Gastrocnemius medialis (tissue), 4 donors: ENCODE measurements at regions not wholly inside any gene's neighbourhood (a gene's known extent, or its start where the extent isn't known, plus 50 kb on each side); places are given as distances from the start of the nearest gene placed in this dataset.

Source experiments
- ATAC-seq, 2 donors: fragments of 150-250 bp; one replicate each; pipeline ENCODE4 v1.9.1; 2016
- DNase-seq, 2 donors: peaks; one replicate each; pipeline ENCODE4 v3.0.0-alpha.2; 2019
- H3K27ac ChIP-seq, 4 donors: fragments of 200-600 bp; sonication (generic); 1 replicate in 1 of 4; 2 replicates in 3 of 4; pipeline ENCODE4 v1.5.1; 2016 to 2018; ENCODE audit warnings: mild to moderate bottlenecking in 2 of 4, moderate library complexity in 1 of 4
- H3K27me3 ChIP-seq, 3 donors: fragments of 200-600 bp; sonication (generic) in 2 of 3; 1 replicate in 1 of 3; 2 replicates in 2 of 3; pipeline versions ENCODE4 v1.5.1 to v1.6.0; 2016 to 2019; ENCODE audit warnings: mild to moderate bottlenecking in 1 of 3, moderate library complexity in 1 of 3
- H3K36me3 ChIP-seq, 2 donors: fragments of 200-600 bp; sonication (generic) in 1 of 2; one replicate each; pipeline ENCODE4 v1.5.1; 2017 to 2018
- H3K4me1 ChIP-seq, 2 donors: fragments of 200-600 bp; sonication (generic) in 1 of 2; one replicate each; pipeline ENCODE4 v1.5.1; 2016 to 2017; ENCODE audit warnings: mild to moderate bottlenecking in 2 of 2
- H3K4me3 ChIP-seq, 4 donors: fragments of 200-600 bp; sonication (generic) in 3 of 4; 1 replicate in 1 of 4; 2 replicates in 3 of 4; pipeline ENCODE4 v1.5.1; 2016 to 2019; ENCODE audit warnings: mild to moderate bottlenecking in 2 of 4
- H3K9me3 ChIP-seq, 3 donors: fragments of 200-600 bp; sonication (generic) in 2 of 3; 1 replicate in 1 of 3; 2 replicates in 2 of 3; pipeline ENCODE4 v1.5.1; 2016 to 2019
- POLR2A ChIP-seq, 2 donors: fragments of 450-650 bp; IDR thresholded peaks; one replicate each; pipeline ENCODE4 v1.6.1; 2017; ENCODE audit warnings: antibody characterized with exemption in 2 of 2, mild to moderate bottlenecking in 2 of 2, moderate library complexity in 2 of 2
- in situ Hi-C, 4 donors: fragments of 200-750 bp; cut with MboI; loops; one replicate each; pipeline versions ENCODE4 v1.15.0 to v1.8.0; 2017; ENCODE audit warnings: low sequenced_read_pairs in 4 of 4
- intact Hi-C: fragments of 100-400 bp; cut with DNase I; formaldehyde crosslinking; loops from one replicate; pipeline ENCODE4 v1.15.1; 2023; ENCODE audit warnings: low total_unique reads
- TF ChIP-seq, protein P1 (sequence below), 5 experiments: fragments of 450-650 bp in 3 of 5; fragments of 200-600 bp in 2 of 5; sonication (generic) in 2 of 5; IDR thresholded peaks in 4 of 5; conservative IDR thresholded peaks in 1 of 5; 1 replicate in 4 of 5; 2 replicates in 1 of 5; pipeline ENCODE4 v1.5.1; 2016 to 2019; ENCODE audit warnings: antibody characterized with exemption in 5 of 5, mild to moderate bottlenecking in 3 of 5, moderate library complexity in 3 of 5

DNA sequence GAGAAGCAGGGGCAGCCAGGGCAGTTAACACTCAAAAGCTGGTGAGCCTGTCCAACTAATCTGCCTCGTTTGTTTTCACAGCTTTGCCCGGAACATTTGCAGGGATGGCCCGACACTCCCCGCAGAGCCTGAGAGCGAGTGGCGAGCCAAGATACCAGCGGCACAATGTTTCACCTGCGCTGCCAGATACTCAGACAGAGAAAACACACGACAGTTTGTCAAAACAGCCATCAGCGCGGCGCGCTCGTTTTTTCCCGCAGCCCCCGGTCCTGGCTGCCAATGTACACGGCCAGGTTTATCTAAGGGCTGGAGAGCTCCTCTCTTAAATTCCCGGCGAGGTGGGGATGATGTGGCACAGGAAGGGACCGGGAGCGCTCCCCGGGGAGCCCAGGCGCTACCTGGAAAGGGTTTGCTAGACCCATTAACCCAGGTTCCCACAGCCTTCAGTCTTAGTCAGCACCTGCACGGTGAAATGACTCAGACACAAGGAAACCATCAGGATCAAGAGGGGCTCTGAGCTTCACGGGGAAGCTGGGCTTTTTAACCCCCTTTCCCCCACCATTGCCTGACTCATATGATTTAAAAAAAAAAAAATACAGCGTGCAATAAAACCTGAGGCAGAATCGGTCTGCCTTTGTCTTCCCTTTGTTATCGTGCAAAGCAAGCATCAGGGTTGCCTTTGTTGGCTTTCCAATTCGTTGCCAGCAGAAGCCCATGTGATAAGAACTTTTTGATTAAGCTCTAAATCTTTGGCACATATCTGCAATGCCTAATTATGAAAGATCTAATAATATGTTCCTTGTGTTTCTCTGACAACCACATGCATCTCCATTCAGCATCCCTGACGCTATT, 186.2 kb downstream of the EFNB2 start:
- peak overlapping the region; percentile 18 to 34 (median 26) for H3K4me3 ChIP-seq
- TF ChIP-seq POLR2A (IDR thresholded peaks at IDR 0.05) = no peak
- TF ChIP-seq, protein P1, sequence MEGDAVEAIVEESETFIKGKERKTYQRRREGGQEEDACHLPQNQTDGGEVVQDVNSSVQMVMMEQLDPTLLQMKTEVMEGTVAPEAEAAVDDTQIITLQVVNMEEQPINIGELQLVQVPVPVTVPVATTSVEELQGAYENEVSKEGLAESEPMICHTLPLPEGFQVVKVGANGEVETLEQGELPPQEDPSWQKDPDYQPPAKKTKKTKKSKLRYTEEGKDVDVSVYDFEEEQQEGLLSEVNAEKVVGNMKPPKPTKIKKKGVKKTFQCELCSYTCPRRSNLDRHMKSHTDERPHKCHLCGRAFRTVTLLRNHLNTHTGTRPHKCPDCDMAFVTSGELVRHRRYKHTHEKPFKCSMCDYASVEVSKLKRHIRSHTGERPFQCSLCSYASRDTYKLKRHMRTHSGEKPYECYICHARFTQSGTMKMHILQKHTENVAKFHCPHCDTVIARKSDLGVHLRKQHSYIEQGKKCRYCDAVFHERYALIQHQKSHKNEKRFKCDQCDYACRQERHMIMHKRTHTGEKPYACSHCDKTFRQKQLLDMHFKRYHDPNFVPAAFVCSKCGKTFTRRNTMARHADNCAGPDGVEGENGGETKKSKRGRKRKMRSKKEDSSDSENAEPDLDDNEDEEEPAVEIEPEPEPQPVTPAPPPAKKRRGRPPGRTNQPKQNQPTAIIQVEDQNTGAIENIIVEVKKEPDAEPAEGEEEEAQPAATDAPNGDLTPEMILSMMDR (IDR thresholded peaks at IDR 0.05 in 4 of 5, conservative IDR thresholded peaks at IDR 0.05 in 1 of 5) = no peak
- DNase-seq (no peak), ATAC-seq (no peak)
- intact Hi-C loops (no loop called here), in situ Hi-C loops (no loop called here)
- no peaks in the 10 kb centered on the region for H3K9me3 ChIP-seq
- peaks cover 6 to 23% (median 23%) of the 10 kb centered on the region in 3 donors for H3K27me3 ChIP-seq
- H3K4me1 ChIP-seq = no peaks in the 10 kb centered on the region
- no peak overlapping the region for H3K27ac ChIP-seq
- no peaks in the 10 kb centered on the region for H3K36me3 ChIP-seq

DNA sequence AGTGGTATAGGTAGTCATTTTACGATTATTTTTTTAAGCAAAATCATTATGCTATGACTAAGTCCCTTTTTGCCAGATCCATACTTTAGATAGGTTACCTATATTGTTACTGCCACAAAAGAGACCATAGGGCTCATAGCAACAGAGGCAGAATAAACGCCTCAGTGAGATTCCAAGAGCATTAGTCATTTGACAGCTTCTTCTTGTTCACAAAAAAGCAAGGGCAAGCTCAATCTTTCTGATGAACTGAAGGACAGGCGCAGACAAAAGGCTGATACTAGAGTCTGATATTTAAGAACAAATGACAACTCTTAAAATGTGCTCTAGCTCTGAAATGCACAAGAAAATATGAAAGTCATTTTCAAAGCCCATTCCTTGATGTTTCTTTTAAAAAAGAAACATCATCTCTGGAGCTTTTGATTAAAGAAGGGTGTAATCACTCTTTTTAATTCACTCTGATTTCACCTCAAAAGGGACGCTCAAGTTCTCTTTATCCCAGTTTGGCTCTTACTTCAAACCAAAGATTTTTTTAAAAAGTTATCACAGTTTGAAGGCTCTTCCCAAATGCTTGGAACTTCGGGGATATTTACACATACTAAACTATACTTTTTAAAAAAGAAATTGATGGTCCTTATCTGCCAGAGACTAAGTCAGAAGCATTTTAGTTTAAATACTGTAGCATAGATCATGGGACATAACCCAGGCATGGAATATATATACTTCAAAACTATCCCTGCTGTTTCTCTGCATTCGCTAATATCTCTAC, 187.2 kb downstream of the EFNB2 start:
- peaks cover 6 to 23% (median 23%) of the 10 kb centered on the region in 3 donors for H3K27me3 ChIP-seq
- DNase-seq = no peak

DNA sequence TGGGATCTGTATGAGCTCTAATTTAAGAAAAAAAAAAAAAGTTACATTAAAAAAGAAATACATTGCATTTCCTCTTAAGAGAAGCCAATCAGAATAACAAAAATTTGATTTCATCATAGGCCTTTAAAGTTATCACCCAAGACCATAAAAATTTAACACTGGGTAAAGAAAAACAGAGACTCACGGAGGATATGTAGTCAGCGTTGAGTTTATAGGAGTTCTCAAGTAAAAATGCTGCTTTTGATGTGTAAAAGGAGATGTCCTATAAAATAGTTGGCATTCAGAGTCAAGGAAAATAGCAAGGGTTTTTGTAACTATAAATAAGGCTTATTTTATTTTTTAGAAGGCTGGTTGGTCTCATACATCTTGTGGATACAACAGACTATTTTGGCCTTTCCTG, 191.1 kb downstream of the EFNB2 start:
- no peaks in the 10 kb centered on the region for H3K4me1 ChIP-seq
- H3K27ac ChIP-seq = no peak overlapping the region
- no peak overlapping the region for H3K4me3 ChIP-seq
- peaks cover 0 to 15% (median 15%) of the 10 kb centered on the region in 3 donors for H3K27me3 ChIP-seq
- ATAC-seq = no peak
- intact Hi-C loops = no loop called here
- no peak for DNase-seq
- H3K9me3 ChIP-seq = no peaks in the 10 kb centered on the region
- TF ChIP-seq, protein P1 (IDR thresholded peaks at IDR 0.05 in 4 of 5, conservative IDR thresholded peaks at IDR 0.05 in 1 of 5) = no peak
- no peak for TF ChIP-seq POLR2A (IDR thresholded peaks at IDR 0.05)
- no peaks in the 10 kb centered on the region for H3K36me3 ChIP-seq
- in situ Hi-C loops = no loop called here

More for the DNA sequence above, 187.2 kb downstream of the EFNB2 start:
- intact Hi-C loops (no loop called here), in situ Hi-C loops (no loop called here)
- no peaks in the 10 kb centered on the region for H3K36me3 ChIP-seq
- no peak overlapping the region for H3K4me3 ChIP-seq
- no peak overlapping the region for H3K27ac ChIP-seq
- no peaks in the 10 kb centered on the region for H3K4me1 ChIP-seq
- H3K9me3 ChIP-seq = no peaks in the 10 kb centered on the region
- ATAC-seq = no peak
- TF ChIP-seq, protein P1 (IDR thresholded peaks at IDR 0.05 in 4 of 5, conservative IDR thresholded peaks at IDR 0.05 in 1 of 5) = no peak
- TF ChIP-seq POLR2A (IDR thresholded peaks at IDR 0.05) = no peak

DNA sequence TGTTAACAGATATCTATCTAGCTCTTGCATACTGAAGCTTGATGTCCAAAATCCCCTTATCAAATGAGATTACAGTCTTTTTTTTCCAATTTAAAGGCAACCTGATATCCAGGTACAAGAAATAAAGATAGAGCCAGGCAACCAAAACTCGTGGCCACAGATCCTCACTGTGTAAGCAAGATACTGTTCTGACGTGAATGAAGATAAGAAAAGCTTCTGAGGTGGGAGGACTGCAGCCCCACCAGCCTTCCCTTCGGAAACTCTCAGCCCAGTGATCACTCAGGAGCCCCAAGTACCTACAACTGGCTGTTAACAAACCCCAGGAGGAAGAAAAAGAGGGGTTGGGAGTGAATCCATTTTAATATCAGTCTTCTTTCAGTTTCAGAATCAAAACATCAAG, 191.6 kb downstream of the EFNB2 start:
- DNase-seq (no peak), ATAC-seq (no peak)
- Histone ChIP-seq H3K27me3 (peaks cover 0 to 12% (median 10%) of the 10 kb centered on the region in 3 donors), H3K4me3 (no peak overlapping the region), H3K27ac (no peak overlapping the region), H3K9me3 (no peaks in the 10 kb centered on the region), H3K4me1 (no peaks in the 10 kb centered on the region), H3K36me3 (no peaks in the 10 kb centered on the region)
- in situ Hi-C loops (no loop called here), intact Hi-C loops (no loop called here)
- TF ChIP-seq, protein P1 (IDR thresholded peaks at IDR 0.05 in 4 of 5, conservative IDR thresholded peaks at IDR 0.05 in 1 of 5) = no peak
- no peak for TF ChIP-seq POLR2A (IDR thresholded peaks at IDR 0.05)
